GM18907 (cell line): ENCODE measurements at regions not wholly inside any gene's neighbourhood (a gene's known extent, or its start where the extent isn't known, plus 50 kb on each side); places are given as distances from the start of the nearest gene placed in this dataset.

Experiments
- ATAC-seq: cut with Tn5 transposase; IDR thresholded peaks from one replicate; pipeline ENCODE4 v1.9.1; 2021; ENCODE audit warnings: mild to moderate bottlenecking, moderate library complexity; ENCODE audit not compliant: unreplicated experiment

DNA sequence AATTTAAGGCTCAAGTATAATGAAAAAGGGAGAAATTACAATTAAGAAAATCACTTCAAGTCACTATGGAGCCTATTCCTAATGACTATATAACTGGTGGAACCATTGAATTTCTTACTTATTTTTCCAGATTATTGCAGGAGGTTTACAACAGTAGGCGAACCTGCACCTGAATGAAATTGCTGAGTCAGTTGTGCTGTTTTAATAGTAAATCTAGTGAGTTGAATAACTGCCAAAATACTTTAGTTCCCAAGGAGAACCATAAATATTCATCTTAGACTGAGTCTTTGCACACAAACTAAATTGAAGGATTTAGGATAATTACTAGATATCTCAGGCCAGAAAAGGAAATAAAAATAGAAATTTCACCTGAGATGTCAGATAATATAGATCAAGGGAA, 1052.8 kb downstream of the NAALADL2 start:
- no peak for ATAC-seq

DNA sequence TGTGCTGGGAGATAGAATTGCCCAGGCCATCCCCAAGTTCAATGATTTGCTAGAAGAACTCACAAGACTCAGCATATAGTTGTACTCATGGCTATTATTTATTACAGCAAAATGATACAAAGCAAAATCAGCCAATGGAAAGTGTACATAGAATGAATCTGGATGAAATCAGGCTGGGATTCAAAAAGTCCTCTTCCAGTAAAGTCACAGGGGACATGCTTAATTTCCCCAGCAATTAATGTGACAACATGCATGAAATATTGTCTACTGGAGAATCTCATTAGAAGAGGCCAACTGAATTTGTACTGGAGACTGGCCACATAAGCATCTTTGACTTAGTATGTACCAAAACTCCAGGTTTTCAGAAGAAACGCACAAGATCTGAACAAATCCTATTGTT, 1043.1 kb downstream of the NAALADL2 start:
- ATAC-seq = no peak

DNA sequence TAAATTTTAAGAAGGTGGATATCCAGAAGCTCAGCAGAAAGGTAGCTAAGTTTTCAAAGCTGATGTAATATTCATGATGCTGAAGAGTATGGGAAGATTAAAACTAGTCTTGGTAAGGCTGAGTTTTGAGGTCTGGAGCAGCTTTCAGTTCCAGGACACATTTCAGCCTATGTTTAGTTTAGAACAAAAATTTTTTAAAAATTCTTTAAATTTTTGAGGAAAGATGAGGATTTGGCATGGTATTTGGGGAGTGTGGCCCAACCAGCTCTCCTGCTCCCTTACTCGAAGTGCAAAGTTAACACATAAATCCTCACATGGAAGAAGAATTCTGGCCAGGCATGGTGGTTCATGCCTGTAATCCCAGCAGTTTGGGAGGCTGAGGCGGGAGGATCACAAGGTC, 1039.1 kb downstream of the NAALADL2 start:
- no peak for ATAC-seq

DNA sequence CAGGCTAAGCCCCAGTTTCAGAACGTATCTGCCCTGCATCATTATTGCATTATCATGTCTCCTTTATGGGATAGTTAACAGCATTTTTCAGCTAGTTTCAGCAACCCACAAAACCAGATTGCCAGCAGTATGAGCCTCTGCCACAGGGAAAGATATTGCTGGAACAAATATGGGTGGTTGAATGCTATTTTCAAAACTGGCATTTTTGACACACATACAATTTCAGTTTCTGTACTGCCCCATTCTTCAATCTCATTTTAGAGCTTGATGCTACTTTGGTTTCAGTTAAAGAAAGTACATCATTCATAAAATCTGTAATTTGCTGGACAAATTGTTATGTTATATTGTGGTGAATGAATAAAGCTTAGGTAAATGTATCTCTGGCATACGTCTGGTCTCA, 1037.5 kb downstream of the NAALADL2 start:
- ATAC-seq = no peak

DNA sequence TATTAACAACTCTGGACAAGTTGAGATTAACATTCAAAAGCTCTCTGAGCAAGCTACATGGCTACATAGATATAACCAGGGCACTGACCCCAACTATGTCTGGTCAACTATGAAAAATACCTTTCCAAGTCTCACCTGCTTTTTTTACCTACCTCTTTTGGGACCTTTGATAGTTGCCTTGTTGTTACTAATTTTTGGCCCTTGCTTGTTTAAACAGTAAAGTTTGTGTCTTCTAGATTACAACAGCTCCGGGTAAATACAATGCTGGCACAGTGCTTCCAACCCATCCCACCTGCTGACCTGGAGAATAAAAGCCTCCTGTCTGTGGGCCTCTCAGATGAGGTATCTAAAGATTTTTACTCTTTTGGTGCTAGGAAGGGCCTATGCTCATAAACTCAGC, 1036.6 kb downstream of the NAALADL2 start:
- no peak for ATAC-seq

DNA sequence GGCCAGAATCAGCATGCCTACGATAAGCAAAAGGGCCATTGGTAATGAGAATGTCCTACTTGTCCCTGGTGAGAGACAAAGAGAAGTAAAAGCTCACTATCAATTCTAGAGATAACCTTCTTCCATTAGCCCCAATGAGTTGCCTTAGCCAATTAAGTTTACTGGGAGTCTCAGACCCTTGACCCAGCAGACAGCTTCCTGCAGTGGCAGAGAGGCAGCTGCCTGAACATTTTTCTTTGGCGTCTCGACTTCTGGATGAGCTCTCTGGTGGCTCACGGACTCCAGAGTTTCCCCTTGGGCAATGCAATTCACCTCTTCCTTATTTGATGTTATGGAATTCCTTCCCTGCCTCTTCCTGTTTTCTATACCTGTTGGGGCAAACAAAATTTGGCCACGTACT, 1034.4 kb downstream of the NAALADL2 start:
- ATAC-seq = no peak

DNA sequence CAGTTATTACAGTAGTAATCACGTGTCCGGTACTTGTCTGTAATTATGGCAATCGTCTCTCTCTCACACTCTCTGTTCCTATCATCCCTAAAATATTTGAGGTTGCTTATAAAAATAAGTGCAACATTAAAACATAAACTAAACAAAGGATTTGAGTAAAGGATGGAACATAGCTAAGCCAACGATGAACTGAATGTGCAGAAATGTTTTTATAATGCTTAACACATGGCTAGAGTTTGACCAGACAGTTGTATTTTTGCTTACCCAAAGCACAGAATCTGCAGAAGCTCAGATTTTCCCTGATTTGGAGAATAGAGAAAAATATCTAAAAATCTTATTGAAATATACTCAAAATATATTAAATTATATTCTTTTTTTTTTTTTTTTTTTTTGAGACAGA, 1030.9 kb downstream of the NAALADL2 start:
- no peak for ATAC-seq

DNA sequence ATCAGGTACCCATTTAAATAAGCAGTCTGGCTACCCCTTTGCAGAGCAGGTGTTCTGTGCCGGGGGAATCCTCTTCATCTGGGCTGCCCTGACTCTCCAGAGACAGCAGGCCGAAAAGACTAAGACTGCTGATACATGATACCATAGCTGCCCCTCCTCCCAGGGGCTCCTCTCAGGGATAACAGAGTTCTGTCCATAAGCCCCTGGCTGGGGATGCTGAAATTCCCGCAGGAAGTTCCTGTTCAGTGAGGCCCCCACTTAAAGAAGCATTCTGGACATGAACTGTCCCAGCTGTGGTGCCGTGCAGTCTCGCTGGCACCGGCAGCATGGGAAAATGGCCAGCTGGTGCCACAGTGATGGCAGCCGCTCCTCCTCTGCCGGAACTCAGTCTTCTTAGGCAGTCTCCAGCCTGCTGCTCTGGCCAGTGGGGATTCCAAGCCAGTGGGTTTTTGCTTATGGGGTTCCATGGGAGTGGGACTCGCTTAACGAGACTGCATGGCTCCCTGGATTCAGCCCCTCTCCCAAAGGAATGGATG, 1026.2 kb downstream of the NAALADL2 start:
- no peak for ATAC-seq

DNA sequence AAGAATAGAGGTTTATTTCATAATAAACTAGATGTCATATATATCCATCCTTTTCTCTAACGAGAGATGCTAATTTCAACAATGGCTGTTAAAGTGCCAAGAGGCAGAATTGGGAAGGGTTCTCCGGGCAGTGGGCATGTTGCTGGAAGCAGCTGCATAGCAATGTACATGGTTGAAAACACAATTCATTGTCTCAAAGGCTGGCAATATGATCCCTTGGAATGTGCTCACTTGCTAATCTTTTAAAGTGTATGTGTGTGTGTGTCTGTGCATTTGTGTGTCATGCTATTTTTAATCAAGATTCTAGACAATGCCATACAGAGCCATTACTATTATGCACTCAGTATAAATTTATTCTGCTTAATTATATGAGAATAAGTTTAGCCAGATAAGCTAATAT, 1020.3 kb downstream of the NAALADL2 start:
- no peak for ATAC-seq

DNA sequence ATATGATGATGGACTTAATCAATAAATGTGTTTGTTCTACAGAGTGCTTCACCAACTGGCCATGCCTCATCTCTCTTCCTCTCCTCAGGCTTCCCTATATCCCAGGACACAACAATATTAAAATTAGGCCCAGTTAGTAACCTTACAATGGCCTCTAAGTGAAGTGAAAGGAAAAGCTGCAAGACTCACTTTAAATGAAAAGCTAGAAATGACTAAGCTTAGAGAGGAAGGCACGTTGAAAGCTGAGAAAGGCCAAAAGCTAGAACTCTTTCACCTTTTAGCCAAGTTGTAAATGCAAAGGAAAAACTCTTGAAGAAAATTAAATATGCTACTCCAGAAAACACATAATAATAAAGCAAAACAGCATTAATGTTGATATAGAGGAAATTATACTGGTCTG, 1010.3 kb downstream of the NAALADL2 start:
- peak; percentile 90 for ATAC-seq

DNA sequence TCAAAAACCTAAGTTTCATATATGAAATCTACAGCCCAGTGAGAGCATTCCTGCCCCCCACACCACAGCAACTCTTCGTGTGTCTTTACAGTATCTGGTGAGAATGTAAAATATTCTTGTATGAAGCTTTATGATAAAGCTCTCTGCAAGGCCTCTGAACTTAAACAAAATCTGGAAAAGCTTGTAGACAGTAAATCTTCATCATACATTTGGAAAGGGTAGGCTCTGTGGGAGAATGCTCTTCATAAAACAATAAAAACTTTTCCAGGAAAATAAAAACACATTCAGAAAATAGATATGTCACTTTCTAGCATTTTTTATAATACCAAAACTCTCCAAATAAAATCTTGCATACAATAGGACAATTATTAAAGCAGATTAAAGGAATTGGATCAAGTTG, 1009.5 kb downstream of the NAALADL2 start:
- no peak for ATAC-seq

DNA sequence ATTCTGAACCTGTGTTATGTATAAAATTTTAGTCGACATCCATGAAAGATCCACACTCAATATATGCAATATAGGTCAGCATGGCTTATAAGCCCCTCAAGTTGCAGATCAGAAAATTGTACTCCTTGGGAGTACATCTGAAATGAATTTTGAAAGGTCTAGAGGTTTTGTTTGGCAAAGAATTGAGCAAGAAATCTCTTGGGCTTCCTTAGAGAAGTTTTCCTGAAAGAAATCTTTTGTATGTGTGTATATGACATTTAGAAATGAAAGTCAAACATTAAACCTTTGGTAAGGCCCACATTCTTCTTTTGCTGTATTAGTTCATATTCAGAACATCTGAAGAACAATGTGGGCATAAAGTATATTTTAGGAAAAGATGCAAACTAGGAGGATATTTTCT, 1006.6 kb downstream of the NAALADL2 start:
- no peak for ATAC-seq

DNA sequence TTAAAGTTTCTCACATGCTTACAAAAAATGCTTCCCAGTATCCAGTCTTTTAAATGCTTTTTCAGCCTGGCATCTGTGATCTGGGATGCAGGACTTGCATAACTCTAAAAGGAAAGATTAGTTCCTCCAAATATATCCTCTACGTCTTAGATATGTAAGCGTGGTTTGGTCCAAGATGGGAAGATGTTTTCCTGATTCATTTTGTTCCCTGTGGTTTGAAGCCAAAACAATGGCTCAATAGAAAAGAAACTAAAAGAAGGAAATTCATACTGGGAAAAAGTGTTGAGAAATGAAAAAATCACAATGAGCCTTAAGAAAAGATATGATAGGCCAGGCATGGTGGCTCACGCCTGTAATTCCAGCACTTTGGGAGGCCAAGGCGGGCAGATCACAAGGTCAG, 1002.8 kb downstream of the NAALADL2 start:
- ATAC-seq = no peak
